ENCODE measurements at regions not wholly inside any gene's neighbourhood (a gene's known extent, or its start where the extent isn't known, plus 50 kb on each side); places are given as distances from the start of the nearest gene placed in this dataset.

- DNase-seq = no peak
These were observed 212.9 kb downstream of the ACTL7B start for GRCh38 chr9:108642871-108643270.

- no peak for DNase-seq
These were observed 215.6 kb downstream of the ACTL7B start for GRCh38 chr9:108640230-108640629.

GRCh38 chr9:108639696-108640095 is 216.1 kb downstream of the ACTL7B start:
- no peak for DNase-seq

GRCh38 chr9:108639091-108639490 is 216.7 kb downstream of the ACTL7B start:
- no peak for DNase-seq

DNA sequence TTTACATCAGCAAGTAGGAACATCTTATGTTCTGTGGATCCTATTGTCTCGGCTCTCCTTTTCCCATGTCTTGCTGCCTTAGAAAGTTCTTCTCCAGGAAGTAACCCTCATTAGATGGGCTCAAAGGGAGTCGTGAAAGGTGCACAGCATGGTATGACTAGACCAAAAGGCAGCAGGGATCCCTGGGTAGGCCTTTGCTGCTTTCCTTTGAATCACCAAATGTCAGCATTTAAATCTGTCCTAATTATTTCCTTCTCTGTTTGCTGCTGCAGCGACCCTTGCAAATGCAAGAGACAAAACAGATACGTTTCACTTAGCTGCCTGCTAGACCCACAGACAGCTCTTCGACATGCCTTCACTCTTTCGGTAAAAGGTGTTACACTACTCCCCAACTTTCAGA is 218.4 kb downstream of the ACTL7B start:
- DNase-seq = no peak

DNA sequence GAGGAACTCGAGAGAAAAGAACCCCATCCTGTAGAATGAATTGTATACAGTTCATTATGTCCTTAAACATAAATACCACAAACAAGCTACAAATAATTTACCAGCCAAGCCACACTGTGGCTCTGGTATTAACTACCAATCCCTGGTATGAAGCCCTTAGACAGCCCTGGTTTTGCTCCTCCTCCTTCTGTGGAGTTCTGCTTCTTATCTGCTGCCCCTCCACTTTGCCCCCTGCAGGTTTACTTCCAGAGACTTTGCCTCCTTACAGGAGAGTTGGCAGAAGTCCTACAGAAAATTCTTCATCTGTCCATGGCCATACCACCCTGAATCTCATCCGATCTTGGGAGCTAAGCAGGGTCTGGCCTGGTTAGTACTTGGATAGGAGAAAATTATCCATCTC is 219.8 kb downstream of the ACTL7B start:
- no peak for DNase-seq

- no peak for DNase-seq
These were observed 220.9 kb downstream of the ACTL7B start for GRCh38 chr9:108634672-108635462.

- DNase-seq = no peak
These were observed 221.6 kb downstream of the ACTL7B start for GRCh38 chr9:108634204-108634603.

DNA sequence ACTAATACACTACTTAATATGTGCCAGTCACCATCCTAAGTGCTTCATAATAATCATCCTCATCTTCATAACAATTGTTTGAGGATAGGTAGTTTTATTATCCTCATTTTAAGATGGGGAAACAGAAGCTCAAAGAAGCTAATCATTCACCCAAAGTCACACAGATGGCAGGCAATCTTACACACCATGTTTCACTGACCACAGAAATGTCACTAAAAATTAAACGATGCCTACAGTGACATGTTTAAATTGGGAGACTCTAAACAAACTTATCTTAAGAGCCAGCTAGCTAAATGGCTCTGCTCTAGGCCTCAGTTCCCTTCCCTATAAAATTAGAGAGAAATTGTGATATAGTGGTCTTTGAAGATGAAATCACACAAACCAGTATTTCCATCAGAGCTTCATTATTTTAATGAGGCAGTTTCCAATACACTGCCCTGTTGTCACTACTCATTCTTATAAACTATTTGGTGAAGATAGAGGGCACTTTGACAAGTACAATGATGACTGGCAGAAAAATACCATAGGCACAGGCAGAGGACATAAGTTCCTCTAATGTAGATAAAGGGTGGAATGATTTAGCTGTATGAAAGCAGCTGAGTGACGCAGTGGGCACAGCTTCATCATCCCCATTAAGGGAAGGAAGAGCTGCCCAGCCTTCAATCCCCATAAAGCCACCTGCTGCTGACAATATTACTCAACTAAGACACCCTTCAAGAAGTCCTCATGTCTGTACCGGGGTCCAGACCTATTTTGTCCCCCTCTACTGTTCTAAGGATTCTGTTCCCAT is 224.1 kb downstream of the ACTL7B start:
- no peak for DNase-seq

- DNase-seq = no peak
These were observed 227.5 kb downstream of the ACTL7B start for GRCh38 chr9:108628316-108628715.

- no peak for DNase-seq
These were observed 229.0 kb downstream of the ACTL7B start for GRCh38 chr9:108626743-108627142.

DNA sequence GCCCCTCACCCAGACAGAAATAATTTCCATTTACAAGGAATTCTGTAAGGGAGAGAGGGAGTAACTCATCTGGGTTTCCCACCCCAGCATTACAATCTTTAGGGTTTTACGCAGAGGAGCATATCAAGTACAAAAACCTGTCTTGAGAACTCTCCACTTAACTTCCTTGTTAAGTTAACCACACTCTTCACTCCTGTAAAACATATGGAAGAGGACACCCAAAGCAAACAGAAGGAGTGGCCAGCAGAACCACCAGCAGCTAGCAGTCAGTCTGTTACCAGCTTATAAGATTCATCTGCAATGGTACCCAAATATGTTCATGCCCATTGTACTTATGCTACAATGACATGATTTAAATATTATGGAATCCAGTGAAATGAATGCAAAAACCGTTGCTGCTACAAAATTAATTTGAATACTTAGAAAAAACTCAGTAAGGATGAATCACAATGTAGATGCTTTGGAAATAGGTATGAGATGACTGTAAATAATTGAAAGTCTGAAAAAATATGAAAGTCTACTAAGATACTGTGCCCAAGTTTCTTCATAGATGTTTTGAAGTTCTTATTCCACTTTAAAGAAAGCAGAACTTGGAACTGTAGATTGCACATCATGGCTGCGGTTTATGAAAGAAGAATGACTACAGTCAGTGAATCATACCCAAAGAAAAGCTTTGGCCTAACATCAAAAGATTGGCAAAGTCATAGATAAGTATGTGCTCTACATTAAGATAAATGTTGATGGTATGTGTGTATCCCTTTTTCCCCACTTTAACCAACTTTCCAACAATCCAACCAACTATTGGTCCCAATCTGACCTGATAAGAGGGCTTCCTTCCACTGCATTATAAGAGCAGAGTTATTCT is 233.6 kb downstream of the ACTL7B start:
- DNase-seq = no peak

DNA sequence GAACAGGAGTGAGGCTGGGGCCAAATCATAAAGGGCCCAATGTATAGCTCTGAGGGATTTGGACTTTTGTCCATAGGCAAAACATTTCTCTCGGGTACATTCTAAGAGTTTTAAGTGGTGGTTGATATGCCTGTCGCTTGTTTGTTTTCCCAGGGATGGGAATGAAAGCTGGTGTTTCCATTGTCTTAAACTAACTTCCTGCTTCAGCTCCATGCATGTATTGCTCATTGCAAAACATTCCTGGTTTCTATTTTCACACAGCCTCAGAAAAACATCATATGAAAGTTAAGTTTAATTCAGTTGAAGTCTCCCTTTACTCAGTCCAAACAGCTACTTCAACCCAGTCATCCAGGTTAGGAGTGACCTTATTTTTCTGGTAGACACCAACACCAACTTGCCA is 235.0 kb downstream of the ACTL7B start:
- DNase-seq = no peak

DNA sequence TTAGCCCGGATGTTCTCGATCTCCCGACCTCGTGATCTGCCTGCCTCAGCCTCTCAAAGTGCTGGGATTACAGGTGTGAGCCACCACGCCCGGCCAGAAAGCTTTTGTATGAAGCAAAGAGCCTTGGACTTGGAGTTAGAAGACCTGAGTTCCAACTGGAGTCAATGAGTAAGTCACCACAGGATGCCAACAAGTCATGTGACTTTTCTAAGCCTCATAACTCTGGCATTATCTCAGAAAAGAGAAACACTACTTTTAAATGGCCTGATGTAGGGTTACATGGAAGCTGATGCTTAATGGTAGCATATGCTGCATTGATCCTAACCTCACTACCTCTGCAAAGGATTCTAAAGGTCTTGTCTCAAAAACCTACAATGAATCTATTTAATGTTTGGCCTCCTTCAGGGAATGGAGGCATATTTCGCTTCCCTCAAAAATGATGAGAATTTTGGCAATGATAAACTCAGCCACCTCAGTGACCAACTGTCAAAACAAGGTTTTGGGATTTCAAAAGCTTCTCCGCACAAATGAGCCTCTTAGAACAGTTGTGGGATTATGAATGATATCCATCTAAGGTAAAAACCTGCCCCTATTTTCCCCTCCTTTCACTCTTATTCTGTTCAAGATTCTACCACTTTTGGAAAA is 236.8 kb downstream of the ACTL7B start:
- no peak for DNase-seq

DNA sequence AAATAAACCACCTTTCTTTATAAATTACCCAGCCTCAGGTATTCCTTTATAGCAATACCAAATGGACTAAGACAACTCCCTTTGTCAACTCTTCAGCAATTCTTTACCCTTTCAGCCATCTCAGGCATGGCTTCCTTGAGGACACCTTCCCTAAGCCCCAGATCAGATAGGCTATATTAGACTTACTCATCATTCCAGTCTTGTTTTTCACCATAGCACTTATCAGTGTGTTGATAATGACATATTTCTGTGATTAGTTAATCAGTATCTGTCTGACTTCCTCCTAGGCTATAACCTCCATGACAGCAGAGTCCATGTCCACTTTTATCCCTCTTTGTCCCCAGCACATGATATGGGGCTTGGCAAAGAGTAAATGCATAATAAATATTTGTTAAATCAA is 238.1 kb downstream of the ACTL7B start:
- no peak for DNase-seq

DNA sequence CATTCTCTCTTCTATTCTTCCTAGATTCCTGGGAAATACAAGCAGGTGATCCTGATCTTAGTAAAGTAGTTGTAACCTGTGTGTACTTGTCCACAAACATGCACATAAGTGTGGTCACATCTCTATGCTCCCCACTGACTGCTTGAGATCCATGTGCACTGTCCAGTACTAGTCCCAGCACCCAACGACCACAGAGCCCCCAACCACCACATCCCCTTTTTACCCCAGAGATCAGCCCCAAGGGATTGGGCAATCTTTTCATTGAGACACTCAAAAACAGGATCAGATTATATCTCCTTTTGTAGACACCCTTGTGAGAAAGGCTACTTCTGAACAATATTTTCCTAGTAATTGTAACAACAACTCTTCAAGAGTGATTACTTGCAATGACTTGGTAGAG is 240.6 kb downstream of the ACTL7B start:
- no peak for DNase-seq

DNA sequence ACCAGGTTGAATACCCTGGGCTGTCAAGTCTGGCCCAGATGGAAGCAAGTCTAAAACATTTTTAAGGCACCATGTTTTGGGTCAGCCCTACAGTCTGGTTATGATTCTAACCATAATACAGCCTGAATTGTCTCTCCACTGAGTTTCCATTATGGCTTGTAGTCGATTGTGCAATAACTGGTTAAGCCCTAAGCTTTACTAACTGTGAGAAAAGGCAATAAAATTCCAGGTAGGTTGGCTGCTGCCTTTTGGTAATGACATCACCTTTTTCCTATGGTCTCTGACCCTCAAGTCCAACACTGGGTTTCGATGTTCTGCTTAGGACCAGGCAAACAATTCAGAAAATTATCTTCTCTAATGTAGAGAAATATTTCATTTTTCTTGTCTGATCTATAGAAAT is 243.3 kb downstream of the ACTL7B start:
- no peak for DNase-seq

- DNase-seq = no peak
These were observed 245.9 kb downstream of the ACTL7B start for GRCh38 chr9:108609897-108610253.

GRCh38 chr9:108609227-108609896 is 246.4 kb downstream of the ACTL7B start:
- no peak for DNase-seq

DNA sequence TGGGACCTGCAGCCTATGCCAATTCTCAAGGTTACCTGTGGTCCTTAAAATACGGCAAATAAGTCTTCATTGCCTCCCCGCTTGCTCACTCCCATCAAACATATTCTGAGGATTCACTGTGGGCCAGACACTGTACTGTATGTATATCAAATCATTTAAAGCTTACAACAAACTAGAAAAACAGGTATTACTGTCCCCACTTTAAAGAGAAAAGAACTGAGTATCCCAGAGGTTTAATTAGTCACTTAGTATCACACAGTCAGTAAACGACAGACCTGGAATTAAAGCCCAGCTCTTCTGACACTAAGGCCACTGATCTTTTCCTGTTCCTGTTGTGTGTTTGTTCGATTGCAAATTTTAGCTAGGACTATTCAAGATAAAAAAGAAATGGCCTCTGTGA is 248.2 kb downstream of the ACTL7B start:
- no peak for DNase-seq

DNA sequence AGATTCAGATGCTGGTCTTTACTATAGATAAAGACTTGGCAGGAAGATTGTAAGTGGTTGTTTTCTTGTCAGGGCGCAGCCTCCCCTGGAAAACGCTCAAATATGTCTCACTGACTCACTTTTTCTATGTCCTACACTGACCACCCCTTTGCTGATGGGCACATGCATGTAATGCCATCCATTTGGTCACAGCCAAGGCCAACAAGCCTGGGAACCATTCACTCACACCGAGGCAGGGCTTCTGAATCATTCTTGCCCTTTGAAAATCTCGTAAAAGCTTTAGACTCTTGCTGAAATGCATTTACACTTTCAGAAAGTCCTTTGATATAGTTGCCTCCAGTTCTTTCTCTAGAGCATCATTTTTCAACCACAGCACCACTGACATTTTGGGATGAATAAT is 249.4 kb downstream of the ACTL7B start:
- DNase-seq = no peak

- no peak for DNase-seq
These were observed 252.6 kb downstream of the ACTL7B start for GRCh38 chr9:108603141-108603540.
